ENCODE measurements at regions not wholly inside any gene's neighbourhood (a gene's known extent, or its start where the extent isn't known, plus 50 kb on each side); places are given as distances from the start of the nearest gene placed in this dataset.

GRCh38 chr9:73230251-73230650, 78.6 kb downstream of the ANXA1 start (continued):
- TF ChIP-seq, protein P1, sequence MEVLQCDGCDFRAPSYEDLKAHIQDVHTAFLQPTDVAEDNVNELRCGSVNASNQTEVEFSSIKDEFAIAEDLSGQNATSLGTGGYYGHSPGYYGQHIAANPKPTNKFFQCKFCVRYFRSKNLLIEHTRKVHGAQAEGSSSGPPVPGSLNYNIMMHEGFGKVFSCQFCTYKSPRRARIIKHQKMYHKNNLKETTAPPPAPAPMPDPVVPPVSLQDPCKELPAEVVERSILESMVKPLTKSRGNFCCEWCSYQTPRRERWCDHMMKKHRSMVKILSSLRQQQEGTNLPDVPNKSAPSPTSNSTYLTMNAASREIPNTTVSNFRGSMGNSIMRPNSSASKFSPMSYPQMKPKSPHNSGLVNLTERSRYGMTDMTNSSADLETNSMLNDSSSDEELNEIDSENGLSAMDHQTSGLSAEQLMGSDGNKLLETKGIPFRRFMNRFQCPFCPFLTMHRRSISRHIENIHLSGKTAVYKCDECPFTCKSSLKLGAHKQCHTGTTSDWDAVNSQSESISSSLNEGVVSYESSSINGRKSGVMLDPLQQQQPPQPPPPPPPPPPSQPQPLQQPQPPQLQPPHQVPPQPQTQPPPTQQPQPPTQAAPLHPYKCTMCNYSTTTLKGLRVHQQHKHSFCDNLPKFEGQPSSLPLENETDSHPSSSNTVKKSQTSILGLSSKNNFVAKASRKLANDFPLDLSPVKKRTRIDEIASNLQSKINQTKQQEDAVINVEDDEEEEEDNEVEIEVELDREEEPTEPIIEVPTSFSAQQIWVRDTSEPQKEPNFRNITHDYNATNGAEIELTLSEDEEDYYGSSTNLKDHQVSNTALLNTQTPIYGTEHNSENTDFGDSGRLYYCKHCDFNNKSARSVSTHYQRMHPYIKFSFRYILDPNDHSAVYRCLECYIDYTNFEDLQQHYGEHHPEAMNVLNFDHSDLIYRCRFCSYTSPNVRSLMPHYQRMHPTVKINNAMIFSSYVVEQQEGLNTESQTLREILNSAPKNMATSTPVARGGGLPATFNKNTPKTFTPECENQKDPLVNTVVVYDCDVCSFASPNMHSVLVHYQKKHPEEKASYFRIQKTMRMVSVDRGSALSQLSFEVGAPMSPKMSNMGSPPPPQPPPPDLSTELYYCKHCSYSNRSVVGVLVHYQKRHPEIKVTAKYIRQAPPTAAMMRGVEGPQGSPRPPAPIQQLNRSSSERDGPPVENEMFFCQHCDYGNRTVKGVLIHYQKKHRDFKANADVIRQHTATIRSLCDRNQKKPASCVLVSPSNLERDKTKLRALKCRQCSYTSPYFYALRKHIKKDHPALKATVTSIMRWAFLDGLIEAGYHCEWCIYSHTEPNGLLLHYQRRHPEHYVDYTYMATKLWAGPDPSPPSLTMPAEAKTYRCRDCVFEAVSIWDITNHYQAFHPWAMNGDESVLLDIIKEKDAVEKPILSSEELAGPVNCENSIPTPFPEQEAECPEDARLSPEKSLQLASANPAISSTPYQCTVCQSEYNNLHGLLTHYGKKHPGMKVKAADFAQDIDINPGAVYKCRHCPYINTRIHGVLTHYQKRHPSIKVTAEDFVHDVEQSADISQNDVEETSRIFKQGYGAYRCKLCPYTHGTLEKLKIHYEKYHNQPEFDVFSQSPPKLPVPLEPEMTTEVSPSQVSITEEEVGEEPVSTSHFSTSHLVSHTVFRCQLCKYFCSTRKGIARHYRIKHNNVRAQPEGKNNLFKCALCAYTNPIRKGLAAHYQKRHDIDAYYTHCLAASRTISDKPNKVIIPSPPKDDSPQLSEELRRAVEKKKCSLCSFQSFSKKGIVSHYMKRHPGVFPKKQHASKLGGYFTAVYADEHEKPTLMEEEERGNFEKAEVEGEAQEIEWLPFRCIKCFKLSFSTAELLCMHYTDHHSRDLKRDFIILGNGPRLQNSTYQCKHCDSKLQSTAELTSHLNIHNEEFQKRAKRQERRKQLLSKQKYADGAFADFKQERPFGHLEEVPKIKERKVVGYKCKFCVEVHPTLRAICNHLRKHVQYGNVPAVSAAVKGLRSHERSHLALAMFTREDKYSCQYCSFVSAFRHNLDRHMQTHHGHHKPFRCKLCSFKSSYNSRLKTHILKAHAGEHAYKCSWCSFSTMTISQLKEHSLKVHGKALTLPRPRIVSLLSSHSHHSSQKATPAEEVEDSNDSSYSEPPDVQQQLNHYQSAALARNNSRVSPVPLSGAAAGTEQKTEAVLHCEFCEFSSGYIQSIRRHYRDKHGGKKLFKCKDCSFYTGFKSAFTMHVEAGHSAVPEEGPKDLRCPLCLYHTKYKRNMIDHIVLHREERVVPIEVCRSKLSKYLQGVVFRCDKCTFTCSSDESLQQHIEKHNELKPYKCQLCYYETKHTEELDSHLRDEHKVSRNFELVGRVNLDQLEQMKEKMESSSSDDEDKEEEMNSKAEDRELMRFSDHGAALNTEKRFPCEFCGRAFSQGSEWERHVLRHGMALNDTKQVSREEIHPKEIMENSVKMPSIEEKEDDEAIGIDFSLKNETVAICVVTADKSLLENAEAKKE (CRISPR knock-in tag; IDR thresholded peaks at IDR 0.05): no peak
- TF ChIP-seq STAT1 (IDR thresholded peaks at IDR 0.05; ENCODE audit: unreplicated experiment) (no peak), EZH2 (IDR thresholded peaks at IDR 0.05; ENCODE audit: low read depth, unreplicated experiment) (no peak), ZNF114 (CRISPR knock-in tag; IDR thresholded peaks at IDR 0.05) (no peak), ETS1 (IDR thresholded peaks at IDR 0.05) (no peak)

- H3K4me1 Mint-ChIP-seq: peaks cover 2% of the 10 kb centered on the region; the same call in 1 of the 3 replicates
- TF ChIP-seq EZH2phosphoT487 (IDR thresholded peaks at IDR 0.05; ENCODE audit: unreplicated experiment) (no peak), JUNB (IDR thresholded peaks at IDR 0.05; ENCODE audit: unreplicated experiment) (no peak), STAT1 (IDR thresholded peaks at IDR 0.05; ENCODE audit: unreplicated experiment) (no peak), ZNF114 (CRISPR knock-in tag; IDR thresholded peaks at IDR 0.05) (no peak)
- TF ChIP-seq, protein P1 (CRISPR knock-in tag; IDR thresholded peaks at IDR 0.05): no peak
Observed at GRCh38 chr9:73231203-73231602, 79.5 kb downstream of the ANXA1 start.

More at GRCh38 chr9:73231203-73231602, 79.5 kb downstream of the ANXA1 start:
- H3K27me3 Mint-ChIP-seq (ENCODE audit: insufficient read depth, low read depth, poor library complexity): peaks cover under 1% of the 10 kb centered on the region
- Histone ChIP-seq H4K20me1 (replicated peaks; ENCODE audit: insufficient read depth) (no peaks in the 10 kb centered on the region), H2AFZ (no peak overlapping the region), H3K36me3 (ENCODE audit: insufficient read depth) (no peaks in the 10 kb centered on the region), H3K79me2 (replicated peaks; ENCODE audit: insufficient read depth) (no peaks in the 10 kb centered on the region), H3K27me3 (ENCODE audit: insufficient read depth) (no peaks in the 10 kb centered on the region), H3K4me2 (no peak overlapping the region), H3K9me2 (ENCODE audit: insufficient read depth) (peaks cover 15% of the 10 kb centered on the region), H3F3A (replicated peaks; ENCODE audit: low read depth) (no peaks in the 10 kb centered on the region), H3K27ac (ENCODE audit: low read depth) (no peak overlapping the region), H3K4me1 (ENCODE audit: insufficient read depth) (no peaks in the 10 kb centered on the region), H3K4me3 (no peak overlapping the region)
- DNase-seq (ENCODE audit: low spot score) (no peak), ATAC-seq (no peak)
- H3K36me3 Mint-ChIP-seq (ENCODE audit: low read depth): no peaks in the 10 kb centered on the region
- H3K9me3 Mint-ChIP-seq: no peaks in the 10 kb centered on the region; the same call in 1 of the 3 replicates
- no peak overlapping the region for H3K27ac Mint-ChIP-seq
- H3K4me3 Mint-ChIP-seq: no peak overlapping the region
